ENCODE measurements at regions not wholly inside any gene's neighbourhood (a gene's known extent, or its start where the extent isn't known, plus 50 kb on each side); places are given as distances from the start of the nearest gene placed in this dataset.

GRCh38 chr6:6993503-6994237 lies 114.1 kb upstream of the RREB1 start:
- TF ChIP-seq FOXA1 (IDR thresholded peaks at IDR 0.05) (no peak), RAD21 (IDR thresholded peaks at IDR 0.05) (peak; percentile 24 to 47), RXRA (IDR thresholded peaks at IDR 0.05) (peak; percentile 68 to 73), MAX (IDR thresholded peaks at IDR 0.05) (no peak), CTCF (IDR thresholded peaks at IDR 0.05; ENCODE audit: low read depth, low read length, missing input control) (no peak), ATF3 (IDR thresholded peaks at IDR 0.05) (no peak), HNF4G (IDR thresholded peaks at IDR 0.05) (no peak), YY1 (IDR thresholded peaks at IDR 0.05) (no peak), NR2F2 (IDR thresholded peaks at IDR 0.05) (no peak), ZBTB33 (IDR thresholded peaks at IDR 0.05) (peak; percentile 47), HNF4A (conservative IDR thresholded peaks at IDR 0.05) (peak; percentile 64 to 69), SP1 (IDR thresholded peaks at IDR 0.05) (peak; percentile 57), GABPA (IDR thresholded peaks at IDR 0.05 in 1 of 2, conservative IDR thresholded peaks at IDR 0.05 in 1 of 2) (no peak), TAF1 (conservative IDR thresholded peaks at IDR 0.05) (no peak), EGR1 (IDR thresholded peaks at IDR 0.05; ENCODE audit: low read depth in 2 of 2) (no peak), REST (IDR thresholded peaks at IDR 0.05) (no peak), JUND (IDR thresholded peaks at IDR 0.05) (peak; percentile 14 to 16), FOXA2 (IDR thresholded peaks at IDR 0.05) (peak; percentile 18)
- Histone ChIP-seq H3K4me3 (ENCODE audit: low read depth in 1 of 3, low read length in 3 of 3) (no peak overlapping the region), H3K9ac (ENCODE audit: low read depth in 1 of 2, low read length in 2 of 2) (peak overlapping the region in 1 of 2 donors; percentile 41), H3K27ac (ENCODE audit: low read depth in 1 of 2, low read length in 2 of 2) (peak overlapping the region; percentile 73 to 74), H3K9me3 (ENCODE audit: control insufficient read depth in 4 of 4, low read length in 3 of 4) (no peaks in the 10 kb centered on the region), H3K27me3 (ENCODE audit: control insufficient read depth in 4 of 4, insufficient read depth in 4 of 4, low read length in 3 of 4) (no peaks in the 10 kb centered on the region), H3K4me1 (ENCODE audit: control insufficient read depth in 4 of 4, insufficient read depth in 4 of 4, low read length in 3 of 4) (peaks cover 0 to 22% (median 16%) of the 10 kb centered on the region in 4 donors), H3K36me3 (ENCODE audit: control insufficient read depth in 4 of 4, insufficient read depth in 3 of 4, low read depth in 1 of 4, low read length in 3 of 4) (no peaks in the 10 kb centered on the region)
- DNase-seq (ENCODE audit: low spot score): no peak
- WGBS: 98% methylated on average over 4 of the region's 4 CpGs

All from liver (tissue), 8 donors.